SK-N-SH treated with all-trans-retinoic acid at 6 μM for 48 hours (cell line): ENCODE measurements at regions not wholly inside any gene's neighbourhood (a gene's known extent, or its start where the extent isn't known, plus 50 kb on each side); places are given as distances from the start of the nearest gene placed in this dataset.
A peak's percentile ranks its signal among the peaks of the same experiment; 100 is the strongest.

ENCODE experiments used
- ATAC-seq: fragments of 200-7000 bp; cut with Tn5 transposase; 3 replicates; pipeline ENCODE4 v1.9.1; 2020; ENCODE audit warnings: mild to moderate bottlenecking, moderate library complexity
- ARNTL ChIP-seq: fragments of 450-650 bp; formaldehyde crosslinking; IDR thresholded peaks from 2 replicates; pipeline ENCODE4 v1.5.0; 2020; ENCODE audit warnings: low read depth, mild to moderate bottlenecking, moderate library complexity, borderline replicate concordance
- BACH2 ChIP-seq: fragments of 250-450 bp; sonication (Bioruptor Pico); IDR thresholded peaks from 2 replicates; pipeline ENCODE4 v1.9.0; 2021; ENCODE audit warnings: mild to moderate bottlenecking, borderline replicate concordance
- CSDC2 ChIP-seq: fragments of 250-450 bp; sonication (Bioruptor Pico); IDR thresholded peaks from 2 replicates; pipeline ENCODE4 v1.5.0; 2020; ENCODE audit warnings: mild to moderate bottlenecking, moderate library complexity
- ESRRG ChIP-seq: fragments of 250-450 bp; sonication (Bioruptor Pico); IDR thresholded peaks from 2 replicates; pipeline ENCODE4 v1.6.1; 2021; ENCODE audit warnings: mild to moderate bottlenecking
- GLIS3 ChIP-seq: fragments of 250-450 bp; sonication (Bioruptor Pico); IDR thresholded peaks from 2 replicates; pipeline ENCODE4 v1.5.0; 2020; ENCODE audit warnings: mild to moderate bottlenecking, moderate library complexity
- ISL1 ChIP-seq: fragments of 250-450 bp; sonication (Bioruptor Pico); IDR thresholded peaks from 2 replicates; pipeline ENCODE4 v2.1.2; 2022; ENCODE audit warnings: mild to moderate bottlenecking, moderate library complexity
- OSR1 ChIP-seq: fragments of 250-450 bp; sonication (Bioruptor Pico); IDR thresholded peaks from 2 replicates; pipeline ENCODE4 v1.8.0; 2022; ENCODE audit warnings: moderate library complexity, mild to moderate bottlenecking, inconsistent platforms
- PPARA ChIP-seq: fragments of 250-450 bp; sonication (Bioruptor Pico); IDR thresholded peaks from 2 replicates; pipeline ENCODE4 v1.5.0; 2020; ENCODE audit warnings: mild to moderate bottlenecking, borderline replicate concordance
- RARB ChIP-seq: fragments of 250-450 bp; sonication (Bioruptor Pico); IDR thresholded peaks from 2 replicates; pipeline ENCODE4 v1.8.0; 2021; ENCODE audit warnings: mild to moderate bottlenecking, moderate library complexity
- SNAI2 ChIP-seq: fragments of 250-450 bp; sonication (Bioruptor Pico); IDR thresholded peaks from 2 replicates; pipeline ENCODE4 v1.5.0; 2020; ENCODE audit warnings: mild to moderate bottlenecking, moderate library complexity
- TCF4 ChIP-seq: fragments of 250-450 bp; sonication (Bioruptor Pico); IDR thresholded peaks from 2 replicates; pipeline ENCODE4 v1.8.0; 2021; ENCODE audit warnings: mild to moderate bottlenecking, moderate library complexity, borderline replicate concordance
- TOX ChIP-seq: fragments of 250-450 bp; sonication (Bioruptor Pico); IDR thresholded peaks from 2 replicates; pipeline ENCODE4 v1.8.0; 2021; ENCODE audit warnings: mild to moderate bottlenecking, moderate library complexity, borderline replicate concordance
- ZC3H10 ChIP-seq: fragments of 250-450 bp; sonication (Bioruptor Pico); IDR thresholded peaks from 2 replicates; pipeline ENCODE4 v1.5.1; 2021; ENCODE audit warnings: mild to moderate bottlenecking, moderate library complexity
- ZFP3 ChIP-seq: fragments of 250-450 bp; sonication (Bioruptor Pico); IDR thresholded peaks from 2 replicates; pipeline ENCODE4 v1.5.0; 2020; ENCODE audit warnings: mild to moderate bottlenecking, moderate library complexity
- ZFP30 ChIP-seq: fragments of 450-650 bp; formaldehyde crosslinking; IDR thresholded peaks from 2 replicates; pipeline ENCODE4 v1.5.0; 2022; ENCODE audit warnings: mild to moderate bottlenecking, moderate library complexity
- ZNF565 ChIP-seq: fragments of 450-650 bp; formaldehyde crosslinking; conservative IDR thresholded peaks from 2 replicates; pipeline ENCODE4 v1.5.0; 2020; ENCODE audit warnings: low read depth, mild to moderate bottlenecking, moderate library complexity
- ZNF70 ChIP-seq: fragments of 450-650 bp; formaldehyde crosslinking; IDR thresholded peaks from 2 replicates; pipeline ENCODE4 v1.5.0; 2020; ENCODE audit warnings: mild to moderate bottlenecking, moderate library complexity
- ZNF8 ChIP-seq: fragments of 450-650 bp; formaldehyde crosslinking; IDR thresholded peaks from 2 replicates; pipeline ENCODE4 v1.5.0; 2020; ENCODE audit warnings: mild to moderate bottlenecking, moderate library complexity
- TF ChIP-seq, protein P1 (sequence below): fragments of 250-450 bp; sonication (Bioruptor Pico); IDR thresholded peaks from 2 replicates; pipeline ENCODE4 v1.5.1; 2021; ENCODE audit warnings: mild to moderate bottlenecking, moderate library complexity
- TF ChIP-seq, protein P2 (sequence below): fragments of 250-450 bp; sonication (Bioruptor Pico); IDR thresholded peaks from 2 replicates; pipeline ENCODE4 v1.5.0; 2020; ENCODE audit warnings: mild to moderate bottlenecking, moderate library complexity
- TF ChIP-seq, protein P3 (sequence below): fragments of 250-450 bp; sonication (Bioruptor Pico); IDR thresholded peaks from 2 replicates; pipeline ENCODE4 v1.8.0; 2021; ENCODE audit warnings: low read depth, mild to moderate bottlenecking, moderate library complexity, borderline replicate concordance
- TF ChIP-seq, protein P4 (sequence below): fragments of 250-450 bp; sonication (Bioruptor Pico); IDR thresholded peaks from 2 replicates; pipeline ENCODE4 v1.8.0; 2020; ENCODE audit warnings: mild to moderate bottlenecking, moderate library complexity, borderline replicate concordance

DNA sequence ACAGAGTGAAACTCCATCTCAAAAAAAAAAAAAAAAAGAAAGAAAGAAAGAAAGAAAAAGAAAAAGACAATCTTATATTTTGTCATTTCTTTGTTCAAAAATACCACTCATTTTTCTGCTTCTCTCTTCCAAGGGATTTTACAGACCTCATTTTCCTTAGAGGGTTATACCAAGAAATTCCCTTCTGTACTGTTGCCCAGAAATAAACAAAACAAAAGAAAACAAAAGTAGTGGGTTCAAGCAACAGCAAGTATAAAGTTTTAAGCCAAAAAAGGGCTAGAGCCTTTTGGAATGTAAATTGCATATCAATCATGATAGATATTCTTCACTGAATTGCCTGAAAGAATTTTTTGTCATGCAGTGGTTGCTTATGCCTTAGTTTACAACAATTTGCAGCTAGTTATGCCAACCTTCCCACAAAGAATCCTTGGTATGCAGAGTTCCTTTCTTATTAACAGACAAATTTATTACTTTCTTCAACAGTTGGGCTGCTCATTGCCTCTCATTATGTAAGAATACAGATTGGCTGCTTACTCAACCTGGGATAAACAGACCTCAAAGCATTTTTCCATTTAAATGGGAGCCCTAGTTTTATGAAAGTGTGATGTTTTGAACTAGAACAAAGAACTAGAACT is 129.1 kb upstream of the PPFIA2 start:
- ATAC-seq = no peak
- TF ChIP-seq ZNF70 (CRISPR knock-in tag) = no peak
- TF ChIP-seq ARNTL (CRISPR knock-in tag) = no peak
- no peak for TF ChIP-seq ZNF565 (CRISPR knock-in tag)
- TF ChIP-seq CSDC2 (CRISPR knock-in tag) = no peak
- TF ChIP-seq, protein P1, sequence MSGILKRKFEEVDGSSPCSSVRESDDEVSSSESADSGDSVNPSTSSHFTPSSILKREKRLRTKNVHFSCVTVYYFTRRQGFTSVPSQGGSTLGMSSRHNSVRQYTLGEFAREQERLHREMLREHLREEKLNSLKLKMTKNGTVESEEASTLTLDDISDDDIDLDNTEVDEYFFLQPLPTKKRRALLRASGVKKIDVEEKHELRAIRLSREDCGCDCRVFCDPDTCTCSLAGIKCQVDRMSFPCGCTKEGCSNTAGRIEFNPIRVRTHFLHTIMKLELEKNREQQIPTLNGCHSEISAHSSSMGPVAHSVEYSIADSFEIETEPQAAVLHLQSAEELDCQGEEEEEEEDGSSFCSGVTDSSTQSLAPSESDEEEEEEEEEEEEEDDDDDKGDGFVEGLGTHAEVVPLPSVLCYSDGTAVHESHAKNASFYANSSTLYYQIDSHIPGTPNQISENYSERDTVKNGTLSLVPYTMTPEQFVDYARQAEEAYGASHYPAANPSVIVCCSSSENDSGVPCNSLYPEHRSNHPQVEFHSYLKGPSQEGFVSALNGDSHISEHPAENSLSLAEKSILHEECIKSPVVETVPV (CRISPR knock-in tag) = no peak
- no peak for TF ChIP-seq PPARA (CRISPR knock-in tag)
- TF ChIP-seq ZNF8 (CRISPR knock-in tag) = no peak
- TF ChIP-seq ISL1 (CRISPR knock-in tag) = no peak
- TF ChIP-seq SNAI2 (CRISPR knock-in tag) = no peak

DNA sequence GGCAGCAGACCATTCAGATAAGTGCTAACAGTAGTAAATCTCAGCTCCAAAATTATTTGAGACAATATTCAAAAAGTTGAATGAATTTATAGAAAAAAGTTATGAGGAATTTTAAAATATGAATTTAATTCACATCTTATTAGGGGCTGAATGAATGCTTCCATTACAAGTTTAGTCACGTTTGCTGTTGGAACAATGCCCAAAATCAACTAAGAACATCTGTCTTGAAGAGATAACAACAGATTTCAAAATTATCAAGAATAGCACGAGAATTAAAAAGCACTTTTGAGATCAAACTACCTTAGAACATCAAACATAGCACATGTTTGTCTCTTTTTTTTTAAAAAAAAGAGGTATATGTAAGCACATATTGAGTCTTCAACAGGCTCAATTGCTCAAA is 115.4 kb upstream of the PPFIA2 start:
- TF ChIP-seq TCF4 (CRISPR knock-in tag) = 0 out of 2 replicates have a peak, but pooled peaks have one; percentile 23
- TF ChIP-seq ZC3H10 (CRISPR knock-in tag) = no peak
- no peak for TF ChIP-seq ZNF8 (CRISPR knock-in tag)
- no peak for TF ChIP-seq BACH2
- ATAC-seq = no peak

DNA sequence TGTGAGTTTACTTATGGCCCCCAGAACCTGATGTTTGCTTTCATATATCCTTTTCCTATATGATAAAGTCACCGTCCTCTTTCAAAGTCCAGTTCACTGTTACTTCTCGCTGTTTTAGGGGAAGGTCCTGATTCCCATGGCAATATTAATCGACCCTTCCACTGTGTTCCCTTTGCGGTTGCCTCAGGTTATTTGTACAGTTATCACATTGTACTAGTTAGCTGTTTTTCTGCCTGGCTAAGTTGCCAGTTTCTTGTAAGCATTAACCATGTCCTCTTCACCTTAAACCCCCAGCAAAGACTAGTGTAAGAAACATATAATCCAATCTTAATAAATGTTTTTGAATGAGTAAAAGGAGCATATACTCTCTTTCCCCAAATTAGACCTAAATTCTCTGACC is 115.0 kb upstream of the PPFIA2 start:
- ATAC-seq = no peak
- TF ChIP-seq TCF4 (CRISPR knock-in tag) (no peak), ZFP3 (CRISPR knock-in tag) (no peak), ZFP30 (CRISPR knock-in tag) (no peak), BACH2 (no peak), ISL1 (CRISPR knock-in tag) (no peak), OSR1 (no peak), RARB (CRISPR knock-in tag) (no peak), ZNF565 (CRISPR knock-in tag) (no peak), ARNTL (CRISPR knock-in tag) (no peak), TOX (no peak), ZC3H10 (CRISPR knock-in tag) (no peak), ZNF70 (CRISPR knock-in tag) (no peak), ESRRG (CRISPR knock-in tag) (no peak)
- TF ChIP-seq, protein P2, sequence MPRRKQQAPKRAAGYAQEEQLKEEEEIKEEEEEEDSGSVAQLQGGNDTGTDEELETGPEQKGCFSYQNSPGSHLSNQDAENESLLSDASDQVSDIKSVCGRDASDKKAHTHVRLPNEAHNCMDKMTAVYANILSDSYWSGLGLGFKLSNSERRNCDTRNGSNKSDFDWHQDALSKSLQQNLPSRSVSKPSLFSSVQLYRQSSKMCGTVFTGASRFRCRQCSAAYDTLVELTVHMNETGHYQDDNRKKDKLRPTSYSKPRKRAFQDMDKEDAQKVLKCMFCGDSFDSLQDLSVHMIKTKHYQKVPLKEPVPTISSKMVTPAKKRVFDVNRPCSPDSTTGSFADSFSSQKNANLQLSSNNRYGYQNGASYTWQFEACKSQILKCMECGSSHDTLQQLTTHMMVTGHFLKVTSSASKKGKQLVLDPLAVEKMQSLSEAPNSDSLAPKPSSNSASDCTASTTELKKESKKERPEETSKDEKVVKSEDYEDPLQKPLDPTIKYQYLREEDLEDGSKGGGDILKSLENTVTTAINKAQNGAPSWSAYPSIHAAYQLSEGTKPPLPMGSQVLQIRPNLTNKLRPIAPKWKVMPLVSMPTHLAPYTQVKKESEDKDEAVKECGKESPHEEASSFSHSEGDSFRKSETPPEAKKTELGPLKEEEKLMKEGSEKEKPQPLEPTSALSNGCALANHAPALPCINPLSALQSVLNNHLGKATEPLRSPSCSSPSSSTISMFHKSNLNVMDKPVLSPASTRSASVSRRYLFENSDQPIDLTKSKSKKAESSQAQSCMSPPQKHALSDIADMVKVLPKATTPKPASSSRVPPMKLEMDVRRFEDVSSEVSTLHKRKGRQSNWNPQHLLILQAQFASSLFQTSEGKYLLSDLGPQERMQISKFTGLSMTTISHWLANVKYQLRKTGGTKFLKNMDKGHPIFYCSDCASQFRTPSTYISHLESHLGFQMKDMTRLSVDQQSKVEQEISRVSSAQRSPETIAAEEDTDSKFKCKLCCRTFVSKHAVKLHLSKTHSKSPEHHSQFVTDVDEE (CRISPR knock-in tag) = no peak
- TF ChIP-seq, protein P3, sequence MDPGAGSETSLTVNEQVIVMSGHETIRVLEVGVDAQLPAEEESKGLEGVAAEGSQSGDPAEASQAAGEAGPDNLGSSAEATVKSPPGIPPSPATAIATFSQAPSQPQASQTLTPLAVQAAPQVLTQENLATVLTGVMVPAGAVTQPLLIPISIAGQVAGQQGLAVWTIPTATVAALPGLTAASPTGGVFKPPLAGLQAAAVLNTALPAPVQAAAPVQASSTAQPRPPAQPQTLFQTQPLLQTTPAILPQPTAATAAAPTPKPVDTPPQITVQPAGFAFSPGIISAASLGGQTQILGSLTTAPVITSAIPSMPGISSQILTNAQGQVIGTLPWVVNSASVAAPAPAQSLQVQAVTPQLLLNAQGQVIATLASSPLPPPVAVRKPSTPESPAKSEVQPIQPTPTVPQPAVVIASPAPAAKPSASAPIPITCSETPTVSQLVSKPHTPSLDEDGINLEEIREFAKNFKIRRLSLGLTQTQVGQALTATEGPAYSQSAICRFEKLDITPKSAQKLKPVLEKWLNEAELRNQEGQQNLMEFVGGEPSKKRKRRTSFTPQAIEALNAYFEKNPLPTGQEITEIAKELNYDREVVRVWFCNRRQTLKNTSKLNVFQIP (CRISPR knock-in tag) = no peak

DNA sequence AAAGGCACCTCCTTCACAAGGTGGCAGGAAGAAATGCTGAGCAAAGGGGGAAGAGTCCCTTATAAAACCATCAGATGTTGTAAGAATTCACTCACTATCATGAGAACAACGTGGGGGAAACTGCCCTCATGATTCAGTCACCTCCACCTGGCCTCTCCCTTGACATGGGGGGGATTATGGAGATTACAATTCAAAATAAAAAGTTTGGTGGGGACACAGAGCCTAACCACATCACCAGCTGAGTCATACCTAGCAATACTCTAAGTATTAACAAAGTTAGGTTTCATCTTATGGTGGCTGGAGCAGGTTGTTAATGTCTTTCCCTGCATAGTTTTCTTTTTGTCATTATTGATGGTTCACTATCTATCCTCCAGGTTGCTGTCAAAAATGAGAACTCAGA is 113.2 kb upstream of the PPFIA2 start:
- ATAC-seq = no peak
- no peak for TF ChIP-seq CSDC2 (CRISPR knock-in tag)
- TF ChIP-seq, protein P1 (CRISPR knock-in tag) = no peak
- no peak for TF ChIP-seq ISL1 (CRISPR knock-in tag)
- no peak for TF ChIP-seq PPARA (CRISPR knock-in tag)
- no peak for TF ChIP-seq TOX
- TF ChIP-seq GLIS3 = no peak
- TF ChIP-seq ZFP3 (CRISPR knock-in tag) = no peak
- no peak for TF ChIP-seq ZFP30 (CRISPR knock-in tag)
- no peak for TF ChIP-seq ZNF8 (CRISPR knock-in tag)
- no peak for TF ChIP-seq OSR1
- TF ChIP-seq, protein P4, sequence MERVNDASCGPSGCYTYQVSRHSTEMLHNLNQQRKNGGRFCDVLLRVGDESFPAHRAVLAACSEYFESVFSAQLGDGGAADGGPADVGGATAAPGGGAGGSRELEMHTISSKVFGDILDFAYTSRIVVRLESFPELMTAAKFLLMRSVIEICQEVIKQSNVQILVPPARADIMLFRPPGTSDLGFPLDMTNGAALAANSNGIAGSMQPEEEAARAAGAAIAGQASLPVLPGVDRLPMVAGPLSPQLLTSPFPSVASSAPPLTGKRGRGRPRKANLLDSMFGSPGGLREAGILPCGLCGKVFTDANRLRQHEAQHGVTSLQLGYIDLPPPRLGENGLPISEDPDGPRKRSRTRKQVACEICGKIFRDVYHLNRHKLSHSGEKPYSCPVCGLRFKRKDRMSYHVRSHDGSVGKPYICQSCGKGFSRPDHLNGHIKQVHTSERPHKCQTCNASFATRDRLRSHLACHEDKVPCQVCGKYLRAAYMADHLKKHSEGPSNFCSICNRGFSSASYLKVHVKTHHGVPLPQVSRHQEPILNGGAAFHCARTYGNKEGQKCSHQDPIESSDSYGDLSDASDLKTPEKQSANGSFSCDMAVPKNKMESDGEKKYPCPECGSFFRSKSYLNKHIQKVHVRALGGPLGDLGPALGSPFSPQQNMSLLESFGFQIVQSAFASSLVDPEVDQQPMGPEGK (CRISPR knock-in tag) = no peak
- TF ChIP-seq ZNF70 (CRISPR knock-in tag) = no peak
- no peak for TF ChIP-seq ZNF565 (CRISPR knock-in tag)
- TF ChIP-seq, protein P2 (CRISPR knock-in tag) = no peak
- no peak for TF ChIP-seq SNAI2 (CRISPR knock-in tag)
- TF ChIP-seq ESRRG (CRISPR knock-in tag) = no peak
- TF ChIP-seq ARNTL (CRISPR knock-in tag) = no peak
- TF ChIP-seq TCF4 (CRISPR knock-in tag) = no peak
- TF ChIP-seq, all 23 proteins: peak for 0
